PC-9 (cell line): ENCODE measurements at regions not wholly inside any gene's neighbourhood (a gene's known extent, or its start where the extent isn't known, plus 50 kb on each side); places are given as distances from the start of the nearest gene placed in this dataset.

Experiments used
- BruUV-seq: library from RNA; stranded (reverse); fragments of 400-500 nt; replicated peaks from 2 replicates; lab custom pipeline; 2021; lab: Mats Ljungman, UMichigan
- CTCF ChIA-PET: fragments of 300-600 bp; sonication (Branson Sonifier 250); formaldehyde crosslinking; loops from one replicate; lab custom pipeline; 2022; ENCODE audit warnings: antibody characterized with exemption; lab: Charles Lee
- POLR2A ChIA-PET: fragments of 300-600 bp; sonication (Branson Sonifier 250); formaldehyde crosslinking; loops from one replicate; lab custom pipeline; 2022; ENCODE audit warnings: antibody characterized with exemption; ENCODE audit not compliant: unreplicated experiment; lab: Charles Lee
- DNase-seq, 2 experiments: peaks; one replicate each; pipeline versions ENCODE4 v3.0.0 to v3.0.0-alpha.2; 2015 to 2022; ENCODE audit warnings: mixed read lengths in 1 of 2
- H2AFZ ChIP-seq: fragments of 200-600 bp; sonication (generic); 2 replicates; pipeline ENCODE4 v1.8.1; 2017; ENCODE audit warnings: antibody characterized with exemption
- H3F3A ChIP-seq: fragments of 200-600 bp; sonication (generic); 2 replicates; pipeline ENCODE4 v1.8.1; 2017; ENCODE audit warnings: antibody characterized with exemption, mild to moderate bottlenecking, low read depth; ENCODE audit not compliant: insufficient read depth
- H3K27ac ChIP-seq: fragments of 200-600 bp; sonication (generic); 2 replicates; pipeline ENCODE4 v1.6.1; 2016; ENCODE audit warnings: mixed run types
- H3K27me3 ChIP-seq: fragments of 200-600 bp; sonication (generic); 2 replicates; pipeline ENCODE4 v1.6.1; 2016; ENCODE audit warnings: low read depth, mixed run types; ENCODE audit not compliant: insufficient read depth
- H3K36me3 ChIP-seq: fragments of 200-600 bp; sonication (generic); 2 replicates; pipeline ENCODE4 v1.6.1; 2016; ENCODE audit warnings: low read depth, mixed run types
- H3K4me1 ChIP-seq: fragments of 200-600 bp; sonication (generic); replicated peaks from 2 replicates; pipeline ENCODE4 v1.6.1; 2016; ENCODE audit warnings: mixed run types; ENCODE audit not compliant: insufficient read depth
- H3K4me2 ChIP-seq: fragments of 200-600 bp; sonication (generic); 2 replicates; pipeline ENCODE4 v1.6.1; 2017; ENCODE audit warnings: mixed run types
- H3K4me3 ChIP-seq: fragments of 200-600 bp; sonication (generic); 2 replicates; pipeline ENCODE4 v1.6.1; 2016; ENCODE audit warnings: mixed run types
- H3K79me2 ChIP-seq: fragments of 200-600 bp; sonication (generic); 2 replicates; pipeline ENCODE4 v1.6.1; 2017; ENCODE audit warnings: low read depth, mixed run types
- H3K9me2 ChIP-seq: fragments of 200-600 bp; sonication (generic); 2 replicates; pipeline ENCODE4 v1.8.1; 2017; ENCODE audit warnings: mild to moderate bottlenecking; ENCODE audit not compliant: insufficient read depth
- H3K9me3 ChIP-seq: fragments of 200-600 bp; sonication (generic); 2 replicates; pipeline ENCODE4 v1.8.1; 2016; ENCODE audit warnings: low read depth; ENCODE audit not compliant: insufficient read depth
- H4K20me1 ChIP-seq: fragments of 200-600 bp; sonication (generic); 2 replicates; pipeline ENCODE4 v1.8.1; 2017; ENCODE audit not compliant: insufficient read depth
- EZH2 ChIP-seq: fragments of 200-600 bp; sonication (generic); IDR thresholded peaks from 2 replicates; pipeline ENCODE4 v1.8.0; 2017; ENCODE audit warnings: antibody characterized with exemption, low read depth
- intact Hi-C: fragments of 100-400 bp; cut with micrococcal nuclease; formaldehyde crosslinking; loops from one replicate; pipeline ENCODE4 v1.10.0; 2022; ENCODE audit not compliant: unreplicated experiment
- TF ChIP-seq, protein P1 (sequence below): fragments of 200-600 bp; sonication (generic); conservative IDR thresholded peaks from 2 replicates; pipeline ENCODE4 v1.6.1; 2017; ENCODE audit warnings: mixed run types, antibody characterized with exemption, mild to moderate bottlenecking, moderate library complexity

DNA sequence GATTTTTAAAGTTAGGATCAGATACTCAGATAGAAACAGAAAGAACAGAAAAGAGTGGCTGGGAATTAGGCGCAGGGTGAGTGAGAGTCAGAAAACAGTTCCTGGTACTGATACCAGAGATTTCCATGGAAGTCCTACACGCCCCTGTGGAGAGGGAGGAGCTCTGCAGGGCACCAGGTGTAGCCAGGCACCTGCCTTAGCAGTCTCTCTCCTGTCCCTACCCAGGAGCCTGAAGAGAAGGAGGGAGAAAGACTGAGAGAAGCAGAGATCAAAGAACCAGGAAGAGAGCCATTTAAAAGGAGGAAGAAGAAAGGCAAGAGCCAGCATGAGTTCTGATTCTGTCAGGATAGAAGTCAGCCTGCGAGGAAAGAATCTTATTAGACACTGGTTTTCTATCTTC lies 65.0 kb downstream of the CBLN1 start:
- DNase-seq: no peak
- H3K9me3 ChIP-seq: no peaks in the 10 kb centered on the region
- H3K27ac ChIP-seq: no peak overlapping the region
- POLR2A ChIA-PET: no interaction called here
- BruUV-seq: no TSS peak
- no peak overlapping the region for H2AFZ ChIP-seq
- no peaks in the 10 kb centered on the region for H3F3A ChIP-seq
- TF ChIP-seq, protein P1, sequence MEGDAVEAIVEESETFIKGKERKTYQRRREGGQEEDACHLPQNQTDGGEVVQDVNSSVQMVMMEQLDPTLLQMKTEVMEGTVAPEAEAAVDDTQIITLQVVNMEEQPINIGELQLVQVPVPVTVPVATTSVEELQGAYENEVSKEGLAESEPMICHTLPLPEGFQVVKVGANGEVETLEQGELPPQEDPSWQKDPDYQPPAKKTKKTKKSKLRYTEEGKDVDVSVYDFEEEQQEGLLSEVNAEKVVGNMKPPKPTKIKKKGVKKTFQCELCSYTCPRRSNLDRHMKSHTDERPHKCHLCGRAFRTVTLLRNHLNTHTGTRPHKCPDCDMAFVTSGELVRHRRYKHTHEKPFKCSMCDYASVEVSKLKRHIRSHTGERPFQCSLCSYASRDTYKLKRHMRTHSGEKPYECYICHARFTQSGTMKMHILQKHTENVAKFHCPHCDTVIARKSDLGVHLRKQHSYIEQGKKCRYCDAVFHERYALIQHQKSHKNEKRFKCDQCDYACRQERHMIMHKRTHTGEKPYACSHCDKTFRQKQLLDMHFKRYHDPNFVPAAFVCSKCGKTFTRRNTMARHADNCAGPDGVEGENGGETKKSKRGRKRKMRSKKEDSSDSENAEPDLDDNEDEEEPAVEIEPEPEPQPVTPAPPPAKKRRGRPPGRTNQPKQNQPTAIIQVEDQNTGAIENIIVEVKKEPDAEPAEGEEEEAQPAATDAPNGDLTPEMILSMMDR: no peak
- no peak for TF ChIP-seq EZH2
- no peak overlapping the region for H3K4me2 ChIP-seq
- no peaks in the 10 kb centered on the region for H4K20me1 ChIP-seq
- intact Hi-C loops: no loop called here
- CTCF ChIA-PET: no interaction called here
- no peaks in the 10 kb centered on the region for H3K79me2 ChIP-seq
- H3K36me3 ChIP-seq: no peaks in the 10 kb centered on the region
- peaks cover 3% of the 10 kb centered on the region; the same call in 1 of the 2 replicates for H3K27me3 ChIP-seq
- H3K4me1 ChIP-seq: no peaks in the 10 kb centered on the region
- no peaks in the 10 kb centered on the region for H3K9me2 ChIP-seq
- H3K4me3 ChIP-seq: no peak overlapping the region

DNA sequence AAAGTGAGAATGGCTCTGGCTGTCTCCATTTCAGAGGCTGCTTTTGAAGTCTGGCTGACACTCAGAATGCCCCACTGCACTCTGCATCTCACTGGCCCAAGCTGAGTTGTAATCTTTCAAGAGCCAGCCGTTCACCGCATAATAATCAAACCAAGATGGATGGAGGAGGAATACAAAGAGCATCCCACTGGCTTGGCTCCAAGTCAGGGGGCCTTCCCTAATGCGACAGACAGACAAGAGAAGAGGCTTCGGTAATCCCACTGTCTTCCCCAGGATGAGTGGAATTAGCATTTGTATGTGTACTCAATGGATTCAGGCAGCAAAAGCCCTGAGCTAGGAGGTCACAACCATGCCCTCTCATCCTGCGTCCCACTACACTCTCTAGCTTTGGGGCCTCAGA lies 68.0 kb downstream of the CBLN1 start:
- ChIA-PET POLR2A (no interaction called here), CTCF (no interaction called here)
- Histone ChIP-seq H3K9me3 (no peaks in the 10 kb centered on the region), H3K4me2 (no peak overlapping the region), H3K4me3 (no peak overlapping the region), H3K4me1 (no peaks in the 10 kb centered on the region), H3K36me3 (no peaks in the 10 kb centered on the region), H3K27me3 (peaks cover 14% of the 10 kb centered on the region), H3K27ac (no peak overlapping the region), H2AFZ (no peak overlapping the region), H4K20me1 (no peaks in the 10 kb centered on the region), H3K79me2 (no peaks in the 10 kb centered on the region), H3F3A (no peaks in the 10 kb centered on the region), H3K9me2 (no peaks in the 10 kb centered on the region)
- no peak for TF ChIP-seq EZH2
- TF ChIP-seq, protein P1: no peak
- intact Hi-C loops: no loop called here
- no peak for DNase-seq
- BruUV-seq: no TSS peak

DNA sequence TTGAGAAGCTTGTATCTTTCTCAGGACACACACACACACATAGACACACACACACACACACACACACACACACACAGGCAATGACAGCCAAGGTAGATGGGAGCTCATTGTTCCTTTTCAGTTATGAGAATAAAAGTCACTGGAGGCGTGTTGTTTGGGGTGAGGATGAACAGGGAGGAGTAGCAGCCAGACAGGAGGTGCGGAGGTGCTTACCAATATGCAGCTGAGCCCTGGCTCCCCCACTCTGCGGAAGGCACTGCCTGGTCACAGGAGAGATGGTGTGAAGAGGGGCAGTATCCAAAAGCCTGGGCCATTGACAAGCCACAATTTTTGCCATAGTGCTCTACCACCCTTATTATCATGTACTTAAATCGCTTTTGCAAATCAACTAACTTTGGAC lies 77.4 kb downstream of the CBLN1 start:
- Histone ChIP-seq H3K36me3 (no peaks in the 10 kb centered on the region), H3K27me3 (peaks cover 11% of the 10 kb centered on the region), H3K4me3 (no peak overlapping the region), H2AFZ (no peak overlapping the region), H3F3A (no peaks in the 10 kb centered on the region), H3K79me2 (no peaks in the 10 kb centered on the region), H3K4me1 (no peaks in the 10 kb centered on the region), H3K9me2 (no peaks in the 10 kb centered on the region), H3K4me2 (no peak overlapping the region), H3K9me3 (no peaks in the 10 kb centered on the region), H3K27ac (no peak overlapping the region), H4K20me1 (no peaks in the 10 kb centered on the region)
- intact Hi-C loops: no loop called here
- ChIA-PET CTCF (no interaction called here), POLR2A (no interaction called here)
- no peak for TF ChIP-seq EZH2
- TF ChIP-seq, protein P1: no peak
- BruUV-seq: no TSS peak
- no peak for DNase-seq
